HEK293T (cell line): ENCODE measurements at regions not wholly inside any gene's neighbourhood (a gene's known extent, or its start where the extent isn't known, plus 50 kb on each side); places are given as distances from the start of the nearest gene placed in this dataset.

Experiments
- ELF4 ChIP-seq: fragments of 450-650 bp; IDR thresholded peaks from 2 replicates; pipeline ENCODE4 v1.6.1; 2017; ENCODE audit warnings: antibody characterized with exemption
- FOXK2 ChIP-seq: fragments of 450-650 bp; IDR thresholded peaks from 2 replicates; pipeline ENCODE4 v1.6.1; 2016; ENCODE audit warnings: mild to moderate bottlenecking
- FOXM1 ChIP-seq: fragments of 450-650 bp; IDR thresholded peaks from 2 replicates; pipeline ENCODE4 v1.6.1; 2017; ENCODE audit warnings: mild to moderate bottlenecking, borderline replicate concordance
- L3MBTL2 ChIP-seq: fragments of 450-650 bp; conservative IDR thresholded peaks from 2 replicates; pipeline ENCODE4 v1.6.1; 2016; ENCODE audit warnings: mild to moderate bottlenecking
- SP1 ChIP-seq: fragments of 450-650 bp; IDR thresholded peaks from 2 replicates; pipeline ENCODE4 v1.6.1; 2017
- SUZ12 ChIP-seq: fragments of 450-650 bp; IDR thresholded peaks from 2 replicates; pipeline ENCODE4 v1.6.1; 2016; ENCODE audit warnings: mild to moderate bottlenecking
- ZNF384 ChIP-seq: fragments of 450-650 bp; IDR thresholded peaks from 2 replicates; pipeline ENCODE4 v1.6.1; 2016

GRCh38 chrX:99271641-99272040 is 1138.4 kb downstream of the PCDH19 start:
- no peak for TF ChIP-seq ELF4
- no peak for TF ChIP-seq ZNF384
- no peak for TF ChIP-seq SUZ12
- TF ChIP-seq L3MBTL2: no peak
- TF ChIP-seq FOXK2: no peak
- no peak for TF ChIP-seq SP1
- no peak for TF ChIP-seq FOXM1
